ES-I3 (cell line): ENCODE measurements at regions not wholly inside any gene's neighbourhood (a gene's known extent, or its start where the extent isn't known, plus 50 kb on each side); places are given as distances from the start of the nearest gene placed in this dataset.

Experiments used
- H3K36me3 ChIP-seq: 2 replicates; pipeline ENCODE4 v1.6.1; 2013; ENCODE audit warnings: mild to moderate bottlenecking, low read length, control low read depth, moderate library complexity; ENCODE audit not compliant: insufficient read depth
- H3K4me1 ChIP-seq: 2 replicates; pipeline ENCODE4 v1.6.1; 2013; ENCODE audit warnings: mild to moderate bottlenecking, control low read depth, low read length; ENCODE audit not compliant: insufficient read depth
- H3K9ac ChIP-seq: 2 replicates; pipeline ENCODE4 v1.6.1; 2013; ENCODE audit warnings: low read depth, mild to moderate bottlenecking, low read length, moderate library complexity
- H3K9me3 ChIP-seq: 2 replicates; pipeline ENCODE4 v1.6.1; 2013; ENCODE audit warnings: mild to moderate bottlenecking, low read length, moderate library complexity; ENCODE audit not compliant: control insufficient read depth, insufficient read depth

- no peaks in the 10 kb centered on the region for H3K4me1 ChIP-seq
- H3K9me3 ChIP-seq = no peaks in the 10 kb centered on the region
- no peak overlapping the region for H3K9ac ChIP-seq
- H3K36me3 ChIP-seq = no peaks in the 10 kb centered on the region
These were observed 325.8 kb downstream of the MATN1 start for GRCh38 chr1:30397576-30397975.

GRCh38 chr1:30395631-30396030 is 327.8 kb downstream of the MATN1 start:
- no peak overlapping the region for H3K9ac ChIP-seq
- H3K4me1 ChIP-seq = no peaks in the 10 kb centered on the region
- H3K9me3 ChIP-seq = no peaks in the 10 kb centered on the region
- no peaks in the 10 kb centered on the region for H3K36me3 ChIP-seq

DNA sequence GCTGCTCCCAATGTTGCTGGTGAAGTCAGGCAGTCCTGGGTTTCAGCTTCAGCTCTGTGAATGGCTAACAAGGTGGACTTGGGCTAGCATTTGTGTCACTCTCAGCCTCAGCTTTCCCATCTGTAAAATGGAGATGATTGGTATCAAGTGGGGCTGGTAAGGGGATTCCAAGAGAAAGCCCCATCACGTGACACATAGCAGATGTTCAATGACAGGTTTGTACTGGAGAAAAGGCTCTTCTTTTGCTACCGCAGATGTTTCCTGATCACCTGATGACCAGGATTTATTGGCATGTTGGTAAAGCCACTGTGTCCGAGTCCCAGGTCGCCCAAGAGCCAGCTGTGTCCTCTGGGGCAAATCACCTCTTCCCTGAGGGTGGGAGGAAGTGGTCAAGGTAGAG is 335.0 kb downstream of the MATN1 start:
- Histone ChIP-seq H3K9ac (no peak overlapping the region), H3K9me3 (no peaks in the 10 kb centered on the region), H3K4me1 (no peaks in the 10 kb centered on the region), H3K36me3 (no peaks in the 10 kb centered on the region)

DNA sequence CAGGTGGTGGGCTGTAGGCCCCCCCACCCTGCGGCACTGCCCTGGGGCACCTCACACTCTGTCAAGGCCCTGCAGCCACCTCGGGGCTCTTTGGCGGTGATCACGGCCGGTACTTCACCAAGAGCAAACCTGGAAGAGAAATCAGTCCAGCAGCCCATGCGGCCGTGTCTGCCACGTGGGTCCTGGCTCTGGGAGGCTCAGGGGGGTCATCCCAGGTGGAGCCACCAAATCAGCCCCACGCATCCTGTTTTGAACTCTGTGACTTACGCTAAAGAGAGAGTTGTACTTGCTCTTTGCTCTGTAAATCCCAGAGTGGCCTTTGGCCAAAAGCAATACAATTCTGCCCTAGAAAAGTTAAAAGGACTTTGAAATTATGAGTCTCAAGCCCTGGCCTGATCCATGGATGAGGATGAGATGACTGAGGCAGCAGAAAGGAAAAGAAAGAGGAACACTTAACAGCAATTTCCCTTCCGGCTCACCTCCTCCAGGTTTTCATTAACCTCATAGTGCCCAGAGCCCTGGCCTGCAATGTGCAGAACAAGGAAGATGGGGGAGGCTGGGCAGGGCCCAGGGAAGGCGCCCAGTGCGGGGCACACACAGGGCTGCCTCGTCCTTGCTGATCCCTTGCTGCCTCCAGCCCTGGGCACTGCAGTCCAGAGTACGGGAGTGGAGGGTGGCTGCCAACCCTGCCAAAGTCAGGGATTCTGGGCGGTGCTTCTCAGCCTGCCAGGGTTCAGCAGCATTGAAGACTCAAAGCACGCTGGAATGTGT is 337.0 kb downstream of the MATN1 start:
- Histone ChIP-seq H3K9me3 (no peaks in the 10 kb centered on the region), H3K4me1 (no peaks in the 10 kb centered on the region), H3K36me3 (no peaks in the 10 kb centered on the region), H3K9ac (no peak overlapping the region)

GRCh38 chr1:30385246-30385995 is 338.0 kb downstream of the MATN1 start:
- no peak overlapping the region for H3K9ac ChIP-seq
- H3K4me1 ChIP-seq = no peaks in the 10 kb centered on the region
- H3K36me3 ChIP-seq = no peaks in the 10 kb centered on the region
- no peaks in the 10 kb centered on the region for H3K9me3 ChIP-seq

GRCh38 chr1:30384286-30385245 is 338.8 kb downstream of the MATN1 start:
- no peaks in the 10 kb centered on the region for H3K9me3 ChIP-seq
- H3K9ac ChIP-seq = no peak overlapping the region
- no peaks in the 10 kb centered on the region for H3K4me1 ChIP-seq
- no peaks in the 10 kb centered on the region for H3K36me3 ChIP-seq

GRCh38 chr1:30383221-30383711 is 340.1 kb downstream of the MATN1 start:
- H3K9ac ChIP-seq = no peak overlapping the region
- H3K36me3 ChIP-seq = no peaks in the 10 kb centered on the region
- no peaks in the 10 kb centered on the region for H3K9me3 ChIP-seq
- no peaks in the 10 kb centered on the region; the same call in 1 of the 2 replicates for H3K4me1 ChIP-seq

DNA sequence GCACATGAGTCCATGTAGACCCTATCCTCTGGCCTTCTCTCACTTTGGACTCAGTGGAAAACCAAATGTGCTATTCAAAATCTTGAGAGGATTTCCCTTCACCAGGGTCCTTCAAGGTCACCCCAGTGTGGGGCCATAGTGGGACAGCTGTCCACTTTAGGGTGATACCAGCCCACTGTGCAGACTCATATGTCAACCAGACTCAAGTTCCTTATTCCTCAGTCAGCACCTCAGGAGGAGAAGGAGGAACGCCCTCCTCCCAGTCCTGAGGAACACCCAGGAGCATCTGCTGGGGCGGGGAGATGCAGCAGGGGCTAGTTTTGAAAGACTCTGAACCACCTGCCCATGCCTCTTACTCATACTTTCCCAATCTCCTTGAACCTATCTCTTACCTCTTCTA is 340.9 kb downstream of the MATN1 start:
- no peak overlapping the region for H3K9ac ChIP-seq

GRCh38 chr1:30381671-30382365 is 341.6 kb downstream of the MATN1 start:
- H3K9ac ChIP-seq = no peak overlapping the region
- no peaks in the 10 kb centered on the region; the same call in 1 of the 2 replicates for H3K4me1 ChIP-seq
- H3K36me3 ChIP-seq = no peaks in the 10 kb centered on the region
- H3K9me3 ChIP-seq = no peaks in the 10 kb centered on the region

More for the DNA sequence above, 340.9 kb downstream of the MATN1 start:
- no peaks in the 10 kb centered on the region for H3K36me3 ChIP-seq
- no peaks in the 10 kb centered on the region; the same call in 1 of the 2 replicates for H3K4me1 ChIP-seq
- no peaks in the 10 kb centered on the region for H3K9me3 ChIP-seq

DNA sequence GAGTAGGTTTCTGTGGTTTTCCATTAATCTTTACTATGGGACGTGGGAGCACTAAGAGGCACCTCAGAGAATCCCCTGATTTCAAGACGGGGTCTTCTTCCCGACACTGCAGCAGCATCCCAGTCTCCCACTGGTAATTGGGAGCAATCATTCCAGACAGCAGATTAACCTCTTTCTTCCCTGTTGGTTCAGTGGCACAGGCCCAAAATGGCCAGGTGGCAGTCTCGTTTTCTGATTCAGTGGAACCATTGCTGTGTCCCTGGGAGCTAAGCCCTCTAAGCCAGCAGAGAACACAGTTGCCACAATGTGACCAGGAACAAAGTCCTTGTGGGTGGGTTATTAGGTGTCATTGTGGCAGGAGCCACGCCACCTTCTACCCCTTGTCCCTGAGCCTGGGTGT is 342.1 kb downstream of the MATN1 start:
- H3K36me3 ChIP-seq = no peaks in the 10 kb centered on the region
- no peaks in the 10 kb centered on the region for H3K9me3 ChIP-seq
- no peak overlapping the region for H3K9ac ChIP-seq
- H3K4me1 ChIP-seq = no peaks in the 10 kb centered on the region; the same call in 1 of the 2 replicates

DNA sequence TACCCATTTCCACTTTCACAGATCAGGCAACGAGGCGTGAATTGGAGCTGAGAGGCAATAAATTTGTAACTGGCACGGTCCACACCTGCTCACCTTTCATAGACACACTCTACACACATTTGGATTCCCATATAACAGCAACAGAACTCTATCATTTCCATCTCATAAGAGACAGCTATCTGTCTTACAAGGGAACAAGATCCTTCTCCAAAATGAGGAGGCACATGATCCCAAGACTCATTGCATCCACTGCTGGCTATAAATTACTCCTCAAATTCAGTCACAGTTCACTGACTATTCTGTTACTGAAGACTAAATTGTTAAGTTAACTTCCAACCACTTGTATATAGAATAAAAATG is 342.8 kb downstream of the MATN1 start:
- Histone ChIP-seq H3K36me3 (no peaks in the 10 kb centered on the region), H3K4me1 (no peaks in the 10 kb centered on the region; the same call in 1 of the 2 replicates), H3K9ac (no peak overlapping the region), H3K9me3 (no peaks in the 10 kb centered on the region)

- Histone ChIP-seq H3K9me3 (no peaks in the 10 kb centered on the region), H3K4me1 (no peaks in the 10 kb centered on the region; the same call in 1 of the 2 replicates), H3K9ac (no peak overlapping the region), H3K36me3 (no peaks in the 10 kb centered on the region)
These were observed 343.4 kb downstream of the MATN1 start for GRCh38 chr1:30379684-30380624.
